CD14-positive monocyte (primary cell): ENCODE measurements at regions not wholly inside any gene's neighbourhood (a gene's known extent, or its start where the extent isn't known, plus 50 kb on each side); places are given as distances from the start of the nearest gene placed in this dataset.

Experiments used
- DNase-seq, 3 donors: peaks; one replicate each; pipeline ENCODE4 v3.0.0-alpha.2; 2011 to 2022
- H2AFZ ChIP-seq: 2 replicates; pipeline ENCODE4 v1.6.0; 2012; ENCODE audit warnings: mild to moderate bottlenecking, low read depth, low read length, inconsistent platforms; ENCODE audit not compliant: insufficient read depth, poor library complexity, severe bottlenecking
- H3K27ac ChIP-seq, 2 donors: 1 replicate in 1 of 2; 2 replicates in 1 of 2; pipeline ENCODE4 v1.5.1; 2012 to 2013; ENCODE audit warnings: low read length in 2 of 2, control low read depth in 1 of 2, inconsistent platforms in 1 of 2, low read depth in 1 of 2, mild to moderate bottlenecking in 1 of 2
- H3K27me3 ChIP-seq, 2 donors: one replicate each; pipeline versions ENCODE4 v1.6.0 to v1.6.1; 2011 to 2013; ENCODE audit warnings: low read length in 2 of 2; ENCODE audit not compliant: control insufficient read depth in 2 of 2, insufficient read depth in 2 of 2
- H3K36me3 ChIP-seq, 2 donors: replicated peaks in 1 of 2; 1 replicate in 1 of 2; 2 replicates in 1 of 2; pipeline versions ENCODE4 v1.5.1 to v1.6.1; 2012 to 2013; ENCODE audit warnings: low read length in 2 of 2, control low read depth in 1 of 2, inconsistent platforms in 1 of 2, mild to moderate bottlenecking in 1 of 2; ENCODE audit not compliant: insufficient read depth in 2 of 2, control insufficient read depth in 1 of 2
- H3K4me1 ChIP-seq, 2 donors: 1 replicate in 1 of 2; 2 replicates in 1 of 2; pipeline versions ENCODE4 v1.5.1 to v1.6.1; 2012 to 2013; ENCODE audit warnings: low read length in 2 of 2, control low read depth in 1 of 2, inconsistent platforms in 1 of 2, mild to moderate bottlenecking in 1 of 2, moderate library complexity in 1 of 2; ENCODE audit not compliant: insufficient read depth in 2 of 2, control insufficient read depth in 1 of 2
- H3K4me2 ChIP-seq: replicated peaks from 2 replicates; pipeline ENCODE3; 2012; ENCODE audit warnings: low read length, moderate library complexity, mild to moderate bottlenecking; ENCODE audit not compliant: poor library complexity, severe bottlenecking; ENCODE audit errors: extremely low read depth
- H3K4me3 ChIP-seq, 3 experiments: fragments of 200-600 bp in 1 of 3; sonication (generic) in 1 of 3; replicated peaks in 1 of 3; 1 replicate in 2 of 3; 2 replicates in 1 of 3; pipeline ENCODE4 v1.5.1; 2011 to 2013; ENCODE audit warnings: low read length in 3 of 3, mild to moderate bottlenecking in 3 of 3, control low read depth in 2 of 3, low read depth in 2 of 3, inconsistent platforms in 1 of 3, moderate library complexity in 1 of 3
- H3K79me2 ChIP-seq: 2 replicates; pipeline ENCODE4 v1.6.0; 2012; ENCODE audit warnings: mild to moderate bottlenecking, control low read depth, inconsistent platforms, low read length, moderate library complexity; ENCODE audit not compliant: insufficient read depth
- H3K9ac ChIP-seq: 2 replicates; pipeline ENCODE4 v1.6.0; 2017; ENCODE audit warnings: low read length, mild to moderate bottlenecking; ENCODE audit not compliant: insufficient read depth, poor library complexity, severe bottlenecking
- H3K9me3 ChIP-seq, 2 donors: replicated peaks in 1 of 2; 1 replicate in 1 of 2; 2 replicates in 1 of 2; pipeline versions ENCODE4 v1.5.1 to v1.6.1; 2012 to 2013; ENCODE audit warnings: low read length in 2 of 2, control low read depth in 1 of 2; ENCODE audit not compliant: control insufficient read depth in 1 of 2, insufficient read depth in 1 of 2
- H4K20me1 ChIP-seq: 2 replicates; pipeline ENCODE4 v1.6.0; 2012; ENCODE audit warnings: mild to moderate bottlenecking, low read length, control low read depth, moderate library complexity; ENCODE audit not compliant: insufficient read depth
- H3K27ac Mint-ChIP-seq, 7 donors: one replicate each; pipeline ENCODE4 v1.8.0; 2020; ENCODE audit warnings: mild to moderate bottlenecking in 7 of 7, mixed read lengths in 7 of 7, moderate library complexity in 6 of 7, inconsistent platforms in 2 of 7
- H3K27me3 Mint-ChIP-seq, 3 donors: one replicate each; pipeline ENCODE4 v1.8.0; 2021 to 2022; ENCODE audit warnings: low read depth in 3 of 3, mild to moderate bottlenecking in 3 of 3, mixed read lengths in 3 of 3, moderate library complexity in 3 of 3, inconsistent platforms in 1 of 3
- H3K36me3 Mint-ChIP-seq, 2 donors: one replicate each; pipeline ENCODE4 v1.8.0; 2020; ENCODE audit warnings: mixed read lengths in 2 of 2, inconsistent platforms in 1 of 2, mild to moderate bottlenecking in 1 of 2
- H3K4me1 Mint-ChIP-seq: one replicate; pipeline ENCODE4 v1.8.0; 2020; ENCODE audit warnings: mild to moderate bottlenecking, mixed read lengths
- H3K4me3 Mint-ChIP-seq, 2 donors: one replicate each; pipeline ENCODE4 v1.8.0; 2020; ENCODE audit warnings: mild to moderate bottlenecking in 2 of 2, mixed read lengths in 2 of 2, moderate library complexity in 1 of 2
- H3K9me3 Mint-ChIP-seq, 7 donors: one replicate each; pipeline ENCODE4 v1.8.0; 2020 to 2022; ENCODE audit warnings: mixed read lengths in 7 of 7, mild to moderate bottlenecking in 6 of 7, moderate library complexity in 6 of 7, inconsistent platforms in 2 of 7
- CTCF ChIP-seq: fragments of 200-600 bp; IDR thresholded peaks from one replicate; pipeline ENCODE4 v1.8.0; 2022; ENCODE audit warnings: antibody characterized with exemption, mild to moderate bottlenecking
- WGBS: methylation state at CpG from one replicate; pipeline ENCODE4 v1.1.5; 2013; ENCODE audit warnings: missing lambda C conversion rate; ENCODE audit not compliant: insufficient coverage; 5-methylcytosine and 5-hydroxymethylcytosine counted together
- intact Hi-C, 2 donors: fragments of 100-400 bp; cut with micrococcal nuclease; formaldehyde crosslinking; loops; one replicate each; pipeline versions ENCODE4 v1.15.0 to v1.15.1; 2023

GRCh38 chr16:87243478-87243877 lies 73.7 kb downstream of the C16orf95 start:
- Mint-ChIP-seq H3K27ac (no peak overlapping the region), H3K36me3 (no peaks in the 10 kb centered on the region), H3K4me1 (no peaks in the 10 kb centered on the region), H3K4me3 (no peak overlapping the region), H3K27me3 (peaks cover 13 to 31% (median 14%) of the 10 kb centered on the region in 3 donors), H3K9me3 (no peaks in the 10 kb centered on the region)
- TF ChIP-seq CTCF, result no peak
- no peaks in the 10 kb centered on the region for H3K4me1 ChIP-seq
- H3K27ac ChIP-seq, result no peak overlapping the region
- no peak overlapping the region for H3K4me3 ChIP-seq
- H4K20me1 ChIP-seq, result no peaks in the 10 kb centered on the region
- intact Hi-C loops, result no loop called here
- H3K27me3 ChIP-seq, result no peaks in the 10 kb centered on the region
- H3K36me3 ChIP-seq, result no peaks in the 10 kb centered on the region
- DNase-seq, result no peak
- WGBS, result 84% methylated on average over 7 of the region's 7 CpGs
- H2AFZ ChIP-seq, result no peak overlapping the region
- H3K4me2 ChIP-seq, result no peak overlapping the region
- H3K9ac ChIP-seq, result no peak overlapping the region
- no peaks in the 10 kb centered on the region for H3K79me2 ChIP-seq
- no peaks in the 10 kb centered on the region for H3K9me3 ChIP-seq

GRCh38 chr16:87244636-87245197 lies 72.5 kb downstream of the C16orf95 start:
- no peak for TF ChIP-seq CTCF
- Mint-ChIP-seq H3K36me3 (no peaks in the 10 kb centered on the region), H3K4me1 (no peaks in the 10 kb centered on the region), H3K9me3 (no peaks in the 10 kb centered on the region), H3K27ac (no peak overlapping the region), H3K4me3 (no peak overlapping the region), H3K27me3 (peaks cover 10 to 28% (median 12%) of the 10 kb centered on the region in 3 donors)
- Histone ChIP-seq H4K20me1 (no peaks in the 10 kb centered on the region), H3K9me3 (no peaks in the 10 kb centered on the region), H3K4me3 (no peak overlapping the region), H3K4me1 (no peaks in the 10 kb centered on the region), H3K79me2 (no peaks in the 10 kb centered on the region), H3K9ac (no peak overlapping the region), H3K36me3 (no peaks in the 10 kb centered on the region), H3K4me2 (no peak overlapping the region), H3K27me3 (no peaks in the 10 kb centered on the region), H3K27ac (no peak overlapping the region), H2AFZ (no peak overlapping the region)
- DNase-seq, result no peak
- intact Hi-C loops, result no loop called here
- WGBS, result 95% methylated on average over 3 of the region's 7 CpGs
